Prostate gland (tissue), 2 donors: ENCODE measurements at regions not wholly inside any gene's neighbourhood (a gene's known extent, or its start where the extent isn't known, plus 50 kb on each side); places are given as distances from the start of the nearest gene placed in this dataset.

Source experiments
- POLR2AphosphoS5 ChIP-seq: sonication (generic); formaldehyde crosslinking; IDR thresholded peaks from one replicate; pipeline ENCODE4 v1.6.1; 2017; ENCODE audit warnings: antibody characterized with exemption
- TF ChIP-seq, protein P1 (sequence below), 4 experiments: fragments of 200-600 bp in 2 of 4; fragments of 450-650 bp in 2 of 4; sonication (generic) in 2 of 4; IDR thresholded peaks; 1 replicate in 3 of 4; 2 replicates in 1 of 4; pipeline ENCODE4 v1.5.1; 2016 to 2019; ENCODE audit warnings: antibody characterized with exemption in 4 of 4, mild to moderate bottlenecking in 2 of 4, moderate library complexity in 2 of 4

GRCh38 chr12:14315501-14315900 lies 50.0 kb upstream of the ATF7IP start:
- TF ChIP-seq POLR2AphosphoS5, result no peak
- TF ChIP-seq, protein P1, sequence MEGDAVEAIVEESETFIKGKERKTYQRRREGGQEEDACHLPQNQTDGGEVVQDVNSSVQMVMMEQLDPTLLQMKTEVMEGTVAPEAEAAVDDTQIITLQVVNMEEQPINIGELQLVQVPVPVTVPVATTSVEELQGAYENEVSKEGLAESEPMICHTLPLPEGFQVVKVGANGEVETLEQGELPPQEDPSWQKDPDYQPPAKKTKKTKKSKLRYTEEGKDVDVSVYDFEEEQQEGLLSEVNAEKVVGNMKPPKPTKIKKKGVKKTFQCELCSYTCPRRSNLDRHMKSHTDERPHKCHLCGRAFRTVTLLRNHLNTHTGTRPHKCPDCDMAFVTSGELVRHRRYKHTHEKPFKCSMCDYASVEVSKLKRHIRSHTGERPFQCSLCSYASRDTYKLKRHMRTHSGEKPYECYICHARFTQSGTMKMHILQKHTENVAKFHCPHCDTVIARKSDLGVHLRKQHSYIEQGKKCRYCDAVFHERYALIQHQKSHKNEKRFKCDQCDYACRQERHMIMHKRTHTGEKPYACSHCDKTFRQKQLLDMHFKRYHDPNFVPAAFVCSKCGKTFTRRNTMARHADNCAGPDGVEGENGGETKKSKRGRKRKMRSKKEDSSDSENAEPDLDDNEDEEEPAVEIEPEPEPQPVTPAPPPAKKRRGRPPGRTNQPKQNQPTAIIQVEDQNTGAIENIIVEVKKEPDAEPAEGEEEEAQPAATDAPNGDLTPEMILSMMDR (IDR thresholded peaks at IDR 0.05), result no peak
